Vagina (tissue), 2 donors: ENCODE measurements at regions not wholly inside any gene's neighbourhood (a gene's known extent, or its start where the extent isn't known, plus 50 kb on each side); places are given as distances from the start of the nearest gene placed in this dataset.

Experiments
- CTCF ChIP-seq, 3 experiments: fragments of 450-650 bp in 2 of 3; fragments of 200-600 bp in 1 of 3; sonication (generic) in 1 of 3; IDR thresholded peaks; one replicate each; pipeline ENCODE4 v1.5.1; 2017 to 2019; ENCODE audit warnings: antibody characterized with exemption in 3 of 3, mild to moderate bottlenecking in 2 of 3, moderate library complexity in 2 of 3
- POLR2A ChIP-seq, 2 donors: fragments of 450-650 bp; IDR thresholded peaks; one replicate each; pipeline ENCODE4 v1.6.1; 2017; ENCODE audit warnings: antibody characterized with exemption in 2 of 2, mild to moderate bottlenecking in 2 of 2, moderate library complexity in 2 of 2

GRCh38 chr4:113849771-113850170, 88.2 kb upstream of the CAMK2D start:
- TF ChIP-seq CTCF (IDR thresholded peaks at IDR 0.05) = no peak
- no peak for TF ChIP-seq POLR2A (IDR thresholded peaks at IDR 0.05)
